HEK293 (cell line): ENCODE measurements at regions not wholly inside any gene's neighbourhood (a gene's known extent, or its start where the extent isn't known, plus 50 kb on each side); places are given as distances from the start of the nearest gene placed in this dataset.

Experiments used
- CTCF ChIA-PET: fragments of 350-600 bp; formaldehyde crosslinking; extraction: SDS; loops from one replicate; lab custom pipeline; 2021; ENCODE audit warnings: antibody characterized with exemption; lab: Yijun Ruan, JAX
- POLR2A ChIA-PET: fragments of 300-600 bp; formaldehyde crosslinking; extraction: SDS; loops from one replicate; lab custom pipeline; 2020; ENCODE audit warnings: antibody characterized with exemption, inconsistent platforms; lab: Yijun Ruan, JAX
- H3K27ac ChIP-seq: fragments of 200-500 bp; sonication (Bioruptor generic); 2 replicates; pipeline ENCODE4 v1.5.1; 2014; ENCODE audit warnings: low read depth, low read length, control low read depth, inconsistent platforms; ENCODE audit errors: extremely low read depth
- H3K36me3 ChIP-seq, 2 experiments: fragments of 200-500 bp in 1 of 2; sonication (Bioruptor generic) in 1 of 2; 1 replicate in 1 of 2; 2 replicates in 1 of 2; pipeline ENCODE4 v1.5.1; 2014 to 2017; ENCODE audit warnings: inconsistent platforms in 2 of 2, low read length in 2 of 2; ENCODE audit not compliant: control insufficient read depth in 2 of 2, insufficient read depth in 1 of 2
- H3K4me1 ChIP-seq: fragments of 200-500 bp; sonication (Bioruptor generic); 2 replicates; pipeline ENCODE4 v1.5.1; 2014; ENCODE audit warnings: mild to moderate bottlenecking, low read length, inconsistent platforms; ENCODE audit not compliant: control insufficient read depth, insufficient read depth
- H3K4me3 ChIP-seq: 2 replicates; pipeline ENCODE4 v1.5.1; 2011; ENCODE audit warnings: low read depth, mild to moderate bottlenecking, control low read depth, low read length, moderate library complexity
- H3K9me3 ChIP-seq: fragments of 200-500 bp; sonication (Bioruptor generic); 2 replicates; pipeline ENCODE4 v1.5.1; 2014; ENCODE audit warnings: low read depth, low read length, inconsistent platforms; ENCODE audit not compliant: control insufficient read depth, insufficient read depth
- KLF10 ChIP-seq: fragments of 450-650 bp; IDR thresholded peaks from 2 replicates; pipeline ENCODE4 v1.5.1; 2018; ENCODE audit warnings: missing biosample characterization, mild to moderate bottlenecking, missing genetic modification characterization
- REPIN1 ChIP-seq: fragments of 450-650 bp; formaldehyde crosslinking; IDR thresholded peaks from 2 replicates; pipeline ENCODE4 v1.5.1; 2017; ENCODE audit warnings: missing biosample characterization, missing genetic modification characterization, low read depth
- TCF7L2 ChIP-seq: IDR thresholded peaks from 2 replicates; pipeline ENCODE4 v1.6.1; 2011; ENCODE audit warnings: low read depth, mild to moderate bottlenecking, inconsistent platforms, low read length, moderate library complexity, borderline replicate concordance
- WT1 ChIP-seq: fragments of 450-650 bp; formaldehyde crosslinking; IDR thresholded peaks from 2 replicates; pipeline ENCODE4 v1.5.1; 2016; ENCODE audit warnings: missing biosample characterization, missing genetic modification characterization
- ZBTB20 ChIP-seq: fragments of 450-650 bp; formaldehyde crosslinking; IDR thresholded peaks from 2 replicates; pipeline ENCODE4 v1.5.1; 2016; ENCODE audit warnings: missing biosample characterization, missing genetic modification characterization
- ZFP37 ChIP-seq: fragments of 450-650 bp; formaldehyde crosslinking; IDR thresholded peaks from 2 replicates; pipeline ENCODE4 v1.5.1; 2016; ENCODE audit warnings: missing biosample characterization, missing genetic modification characterization
- ZNF121 ChIP-seq: fragments of 450-650 bp; formaldehyde crosslinking; IDR thresholded peaks from 2 replicates; pipeline ENCODE4 v1.5.1; 2016; ENCODE audit warnings: missing biosample characterization, missing genetic modification characterization
- ZNF132 ChIP-seq: fragments of 450-650 bp; formaldehyde crosslinking; IDR thresholded peaks from 2 replicates; pipeline ENCODE4 v1.5.1; 2017; ENCODE audit warnings: missing biosample characterization, missing genetic modification characterization, borderline replicate concordance
- ZNF184 ChIP-seq: fragments of 450-650 bp; IDR thresholded peaks from 2 replicates; pipeline ENCODE4 v1.5.1; 2018; ENCODE audit warnings: missing biosample characterization, mild to moderate bottlenecking, missing genetic modification characterization
- ZNF202 ChIP-seq: fragments of 450-650 bp; formaldehyde crosslinking; IDR thresholded peaks from 2 replicates; pipeline ENCODE4 v1.5.1; 2016; ENCODE audit warnings: missing biosample characterization, missing genetic modification characterization, borderline replicate concordance
- ZNF24 ChIP-seq: fragments of 450-650 bp; formaldehyde crosslinking; IDR thresholded peaks from 2 replicates; pipeline ENCODE4 v1.5.1; 2016; ENCODE audit warnings: missing biosample characterization, missing genetic modification characterization
- ZNF311 ChIP-seq: fragments of 450-650 bp; formaldehyde crosslinking; IDR thresholded peaks from 2 replicates; pipeline ENCODE4 v1.5.1; 2017; ENCODE audit warnings: missing biosample characterization, missing genetic modification characterization, borderline replicate concordance
- ZNF324 ChIP-seq: fragments of 450-650 bp; formaldehyde crosslinking; IDR thresholded peaks from 2 replicates; pipeline ENCODE4 v1.5.1; 2016; ENCODE audit warnings: missing biosample characterization, missing genetic modification characterization
- ZNF571 ChIP-seq: fragments of 450-650 bp; formaldehyde crosslinking; IDR thresholded peaks from 2 replicates; pipeline ENCODE4 v1.5.0; 2017; ENCODE audit warnings: missing biosample characterization, missing genetic modification characterization
- ZNF621 ChIP-seq: fragments of 450-650 bp; formaldehyde crosslinking; IDR thresholded peaks from 2 replicates; pipeline ENCODE4 v1.5.1; 2017; ENCODE audit warnings: missing biosample characterization, missing genetic modification characterization
- ZNF660 ChIP-seq: fragments of 450-650 bp; IDR thresholded peaks from 2 replicates; pipeline ENCODE4 v1.5.1; 2018; ENCODE audit warnings: missing biosample characterization, mild to moderate bottlenecking, missing genetic modification characterization
- ZNF664 ChIP-seq: fragments of 450-650 bp; formaldehyde crosslinking; IDR thresholded peaks from 2 replicates; pipeline ENCODE4 v1.5.1; 2016; ENCODE audit warnings: missing biosample characterization, missing genetic modification characterization
- TF ChIP-seq, protein P1 (sequence below): fragments of 450-650 bp; formaldehyde crosslinking; IDR thresholded peaks from 2 replicates; pipeline ENCODE4 v1.5.1; 2016; ENCODE audit warnings: missing biosample characterization, missing genetic modification characterization
- TF ChIP-seq, protein P2 (sequence below): fragments of 450-650 bp; formaldehyde crosslinking; IDR thresholded peaks from 2 replicates; pipeline ENCODE4 v1.5.1; 2016; ENCODE audit warnings: missing biosample characterization, missing genetic modification characterization

DNA sequence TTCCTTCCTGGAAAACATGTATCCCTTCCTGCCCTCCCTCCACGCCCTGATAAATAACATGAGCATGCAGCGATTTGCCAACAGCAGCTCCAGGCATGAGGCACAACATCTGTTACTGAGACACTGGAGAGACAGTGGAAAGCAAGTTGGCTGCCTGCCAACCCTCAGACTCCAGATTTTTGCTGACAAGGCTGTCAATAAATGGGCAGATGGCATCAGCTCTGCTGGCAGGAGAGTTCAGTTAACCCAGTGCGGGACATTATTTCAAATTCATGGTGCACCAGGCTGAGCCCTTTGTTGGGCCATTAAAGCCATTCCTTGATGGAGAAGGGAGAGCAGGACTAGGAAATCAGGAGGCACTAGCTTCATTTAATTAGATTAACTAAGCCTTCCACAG, 293.3 kb downstream of the MEX3B start (continued):
- TF ChIP-seq, protein P1, sequence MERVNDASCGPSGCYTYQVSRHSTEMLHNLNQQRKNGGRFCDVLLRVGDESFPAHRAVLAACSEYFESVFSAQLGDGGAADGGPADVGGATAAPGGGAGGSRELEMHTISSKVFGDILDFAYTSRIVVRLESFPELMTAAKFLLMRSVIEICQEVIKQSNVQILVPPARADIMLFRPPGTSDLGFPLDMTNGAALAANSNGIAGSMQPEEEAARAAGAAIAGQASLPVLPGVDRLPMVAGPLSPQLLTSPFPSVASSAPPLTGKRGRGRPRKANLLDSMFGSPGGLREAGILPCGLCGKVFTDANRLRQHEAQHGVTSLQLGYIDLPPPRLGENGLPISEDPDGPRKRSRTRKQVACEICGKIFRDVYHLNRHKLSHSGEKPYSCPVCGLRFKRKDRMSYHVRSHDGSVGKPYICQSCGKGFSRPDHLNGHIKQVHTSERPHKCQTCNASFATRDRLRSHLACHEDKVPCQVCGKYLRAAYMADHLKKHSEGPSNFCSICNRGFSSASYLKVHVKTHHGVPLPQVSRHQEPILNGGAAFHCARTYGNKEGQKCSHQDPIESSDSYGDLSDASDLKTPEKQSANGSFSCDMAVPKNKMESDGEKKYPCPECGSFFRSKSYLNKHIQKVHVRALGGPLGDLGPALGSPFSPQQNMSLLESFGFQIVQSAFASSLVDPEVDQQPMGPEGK (tag by site-specific recombination): no peak
- no peak for TF ChIP-seq ZNF121 (tag by site-specific recombination)

DNA sequence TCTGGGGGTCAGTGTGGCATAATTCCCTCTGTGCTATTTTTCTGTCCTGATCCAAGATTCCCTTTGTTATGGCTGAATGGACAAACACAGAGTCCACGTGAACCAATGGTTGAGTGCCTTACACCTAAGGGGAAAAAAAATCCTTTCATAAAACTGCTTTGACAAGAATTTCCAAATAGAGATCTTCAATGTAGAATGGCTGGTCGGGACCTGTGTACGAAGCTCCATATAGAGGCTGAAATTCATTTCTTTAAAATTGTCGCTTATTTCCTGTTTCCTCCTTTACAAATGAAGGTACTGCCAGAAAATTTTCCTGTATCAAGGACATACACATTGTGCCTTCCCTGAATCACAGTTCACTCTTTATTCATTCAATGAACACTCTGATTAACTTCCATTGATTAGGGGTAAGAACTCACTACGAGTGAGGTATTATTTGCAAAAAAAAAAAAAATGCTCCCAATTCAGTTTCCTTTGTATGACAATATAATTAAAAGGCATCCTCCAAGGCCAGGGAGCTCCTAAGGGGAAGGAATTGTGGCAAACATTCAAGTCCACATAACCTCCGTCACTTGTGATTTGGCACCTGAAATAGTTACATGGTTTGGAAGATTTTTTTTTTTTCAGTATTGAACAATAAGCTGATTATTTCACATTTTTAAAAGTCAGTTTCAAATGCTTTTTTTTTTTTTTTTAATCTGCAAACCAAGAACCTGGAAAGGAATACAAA, 293.8 kb downstream of the MEX3B start:
- Histone ChIP-seq H3K36me3 (no peaks in the 10 kb centered on the region), H3K27ac (no peak overlapping the region), H3K4me3 (no peak overlapping the region), H3K4me1 (peaks cover 13% of the 10 kb centered on the region), H3K9me3 (no peaks in the 10 kb centered on the region)
- TF ChIP-seq ZNF324 (tag by site-specific recombination): no peak
- no peak for TF ChIP-seq ZNF660 (tag by site-specific recombination)
- POLR2A ChIA-PET: interaction anchor here (0.6 to 0.7 kb wide), 2 partner anchors 294 to 311 kb away, joined by 3 read pairs; partner anchors contain the start of gene MEX3B
- CTCF ChIA-PET: interaction anchor here (0.6 to 1.9 kb wide), 8 partner anchors 10 to 1253 kb away, joined by 3 to 9 read pairs (median 4); no protein-coding TSS in a partner anchor

DNA sequence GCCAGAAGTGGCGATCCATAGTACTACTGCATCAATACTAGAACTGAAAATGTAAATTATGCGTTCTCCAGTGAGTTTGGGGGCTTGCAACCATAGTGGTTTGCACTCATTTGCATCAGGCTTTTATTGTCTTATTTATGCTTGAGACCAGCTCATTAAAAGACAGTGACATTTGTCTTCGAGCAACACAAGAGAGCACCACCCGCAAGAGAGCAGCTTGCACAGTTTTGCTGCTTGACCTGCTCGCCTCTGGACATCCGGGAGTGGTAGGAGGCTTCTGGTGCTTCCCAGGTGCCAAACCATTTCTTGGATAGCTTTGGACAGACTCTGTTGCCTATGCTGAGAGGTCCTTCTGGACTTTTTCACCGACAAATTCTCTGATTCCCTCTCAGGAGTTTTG, 294.6 kb downstream of the MEX3B start:
- Histone ChIP-seq H3K36me3 (no peaks in the 10 kb centered on the region), H3K9me3 (no peaks in the 10 kb centered on the region), H3K27ac (no peak overlapping the region), H3K4me1 (peaks cover 13% of the 10 kb centered on the region), H3K4me3 (no peak overlapping the region)
- ChIA-PET CTCF (no interaction called here), POLR2A (no interaction called here)
- no peak for TF ChIP-seq ZNF664 (tag by site-specific recombination)
- TF ChIP-seq, protein P2, sequence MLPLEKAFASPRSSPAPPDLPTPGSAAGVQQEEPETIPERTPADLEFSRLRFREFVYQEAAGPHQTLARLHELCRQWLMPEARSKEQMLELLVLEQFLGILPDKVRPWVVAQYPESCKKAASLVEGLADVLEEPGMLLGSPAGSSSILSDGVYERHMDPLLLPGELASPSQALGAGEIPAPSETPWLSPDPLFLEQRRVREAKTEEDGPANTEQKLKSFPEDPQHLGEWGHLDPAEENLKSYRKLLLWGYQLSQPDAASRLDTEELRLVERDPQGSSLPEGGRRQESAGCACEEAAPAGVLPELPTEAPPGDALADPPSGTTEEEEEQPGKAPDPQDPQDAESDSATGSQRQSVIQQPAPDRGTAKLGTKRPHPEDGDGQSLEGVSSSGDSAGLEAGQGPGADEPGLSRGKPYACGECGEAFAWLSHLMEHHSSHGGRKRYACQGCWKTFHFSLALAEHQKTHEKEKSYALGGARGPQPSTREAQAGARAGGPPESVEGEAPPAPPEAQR (tag by site-specific recombination): no peak
- TF ChIP-seq REPIN1 (tag by site-specific recombination): no peak
- no peak for TF ChIP-seq TCF7L2
- TF ChIP-seq WT1: no peak
- no peak for TF ChIP-seq ZNF132
- TF ChIP-seq ZBTB20 (tag by site-specific recombination): no peak
- TF ChIP-seq ZNF571 (tag by site-specific recombination): no peak
- no peak for TF ChIP-seq ZNF184 (tag by site-specific recombination)
- TF ChIP-seq ZNF24: no peak
- TF ChIP-seq KLF10 (tag by site-specific recombination): no peak
- TF ChIP-seq ZNF202 (tag by site-specific recombination): no peak
- TF ChIP-seq ZNF621 (tag by site-specific recombination): no peak
- no peak for TF ChIP-seq ZFP37 (tag by site-specific recombination)
- no peak for TF ChIP-seq ZNF311 (tag by site-specific recombination)
